Heart left ventricle (tissue), 13 donors: ENCODE measurements at regions not wholly inside any gene's neighbourhood (a gene's known extent, or its start where the extent isn't known, plus 50 kb on each side); places are given as distances from the start of the nearest gene placed in this dataset.

Source experiments
- POLR2A ChIP-seq, 2 donors: fragments of 450-650 bp; IDR thresholded peaks; one replicate each; pipeline ENCODE4 v1.6.1; 2017; ENCODE audit warnings: antibody characterized with exemption in 2 of 2, mild to moderate bottlenecking in 2 of 2, moderate library complexity in 2 of 2
- TF ChIP-seq, protein P1 (sequence below), 12 donors: fragments of 200-600 bp; sonication (generic) in 4 of 12; IDR thresholded peaks; one replicate each; pipeline versions ENCODE4 v1.5.0 to v1.8.0; 2018 to 2022; ENCODE audit warnings: antibody characterized with exemption in 12 of 12, mild to moderate bottlenecking in 5 of 12
- donor health status: ischemic (EF 13 %, LVEDD 7.1; RV severe dilation, severe dysfunction).
- donor health status: DM: no; HTN: yes; CAD: no.
- donor health status: DM: no; HTN: no; CAD: no.
- donor health status: ischemic (EF 25% LVEDD 6.9; RV normal size, moderate dysfunction).
- donor health status: ischemic (EF 25% LVEDD 5.7; RV mildly dilated, moderate dysfunction).
- donor health status: ischemic (EF 35%, LVEDD 5.7; RV mildly dilated, moderate dysfunction).
- donor health status: nonischemic (EF 11% LVEDD 7.7; RV severe dilation, severe dysfunction).
- donor health status: DM: yes; HTN: yes; CAD: no.
- donor health status: PGD.
- donor health status: ischemic (EF 29% LVEDD 5.4; RV normal size, mild dysfunction).
- donor health status: nonischemic (EF 23%, LVEDD 6.1; RV moderate dilation, normal function).

DNA sequence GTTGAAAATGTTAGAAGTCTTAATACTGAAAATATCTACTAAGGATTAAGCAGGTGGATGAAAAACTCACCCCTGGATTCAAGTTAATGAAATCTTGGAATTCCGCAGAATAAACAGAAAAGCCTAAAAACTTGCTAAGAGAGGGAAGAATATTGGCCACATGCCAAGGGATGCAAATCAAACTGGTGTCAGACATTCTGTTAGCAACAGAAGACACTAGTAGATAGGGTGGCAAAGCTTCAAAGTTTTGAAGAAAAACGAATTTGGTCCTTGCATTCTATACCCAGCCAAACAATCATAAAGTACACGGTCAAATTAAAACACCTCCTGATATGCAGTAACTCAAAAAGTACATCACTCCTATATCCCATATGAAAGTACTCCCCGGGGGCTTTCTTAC lies 77.1 kb upstream of the ADTRP start:
- TF ChIP-seq, protein P1, sequence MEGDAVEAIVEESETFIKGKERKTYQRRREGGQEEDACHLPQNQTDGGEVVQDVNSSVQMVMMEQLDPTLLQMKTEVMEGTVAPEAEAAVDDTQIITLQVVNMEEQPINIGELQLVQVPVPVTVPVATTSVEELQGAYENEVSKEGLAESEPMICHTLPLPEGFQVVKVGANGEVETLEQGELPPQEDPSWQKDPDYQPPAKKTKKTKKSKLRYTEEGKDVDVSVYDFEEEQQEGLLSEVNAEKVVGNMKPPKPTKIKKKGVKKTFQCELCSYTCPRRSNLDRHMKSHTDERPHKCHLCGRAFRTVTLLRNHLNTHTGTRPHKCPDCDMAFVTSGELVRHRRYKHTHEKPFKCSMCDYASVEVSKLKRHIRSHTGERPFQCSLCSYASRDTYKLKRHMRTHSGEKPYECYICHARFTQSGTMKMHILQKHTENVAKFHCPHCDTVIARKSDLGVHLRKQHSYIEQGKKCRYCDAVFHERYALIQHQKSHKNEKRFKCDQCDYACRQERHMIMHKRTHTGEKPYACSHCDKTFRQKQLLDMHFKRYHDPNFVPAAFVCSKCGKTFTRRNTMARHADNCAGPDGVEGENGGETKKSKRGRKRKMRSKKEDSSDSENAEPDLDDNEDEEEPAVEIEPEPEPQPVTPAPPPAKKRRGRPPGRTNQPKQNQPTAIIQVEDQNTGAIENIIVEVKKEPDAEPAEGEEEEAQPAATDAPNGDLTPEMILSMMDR (IDR thresholded peaks at IDR 0.05): no peak
- TF ChIP-seq POLR2A (IDR thresholded peaks at IDR 0.05): no peak
